ENCODE measurements at regions not wholly inside any gene's neighbourhood (a gene's known extent, or its start where the extent isn't known, plus 50 kb on each side); places are given as distances from the start of the nearest gene placed in this dataset.
"Not testable (repeated sequence)": the region's sequence is repeated elsewhere in the genome, so short reads cannot be mapped to it uniquely, and the experiment has no call there.

- Histone ChIP-seq H3K4me3 (no peak overlapping the region), H3K36me3 (no peaks in the 10 kb centered on the region), H3K27ac (no peak overlapping the region), H3K9me3 (replicated peaks) (no peaks in the 10 kb centered on the region), H3K4me1 (no peaks in the 10 kb centered on the region), H3K27me3 (no peaks in the 10 kb centered on the region)
- DNase-seq = no peak
Measured at GRCh38 chr4:91812319-91812718, 491.4 kb upstream of the GRID2 start.

DNA sequence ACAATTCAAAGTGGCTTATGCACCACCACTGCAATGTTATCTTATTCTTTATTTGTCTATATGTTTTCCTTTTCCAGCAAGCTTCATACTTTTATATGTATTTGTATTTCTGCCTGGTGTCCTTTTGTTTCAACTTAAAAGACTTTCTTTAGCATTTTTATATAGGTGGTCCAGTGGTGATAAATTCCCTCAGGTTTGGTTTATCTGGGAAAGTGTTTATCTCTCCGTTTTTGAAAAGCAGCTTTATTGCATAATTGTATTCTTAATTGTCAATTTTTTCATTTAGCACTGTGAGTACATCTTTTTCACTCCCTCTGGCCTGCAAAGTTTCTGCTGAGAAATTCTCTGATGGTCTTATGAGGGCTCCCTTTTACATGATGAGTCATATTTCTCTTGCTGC is 479.0 kb upstream of the GRID2 start:
- no peak for DNase-seq
- H3K9me3 ChIP-seq (replicated peaks) = no peaks in the 10 kb centered on the region
- H3K27ac ChIP-seq = no peak overlapping the region

GRCh38 chr4:91826186-91826585 is 477.6 kb upstream of the GRID2 start:
- no peak for DNase-seq
- no peaks in the 10 kb centered on the region for H3K4me1 ChIP-seq
- H3K4me3 ChIP-seq = no peak overlapping the region
- no peaks in the 10 kb centered on the region for H3K9me3 ChIP-seq (replicated peaks)
- no peaks in the 10 kb centered on the region for H3K36me3 ChIP-seq
- no peak overlapping the region for H3K27ac ChIP-seq
- no peaks in the 10 kb centered on the region for H3K27me3 ChIP-seq

More for the DNA sequence above, 479.0 kb upstream of the GRID2 start:
- Histone ChIP-seq H3K36me3 (no peaks in the 10 kb centered on the region), H3K4me1 (no peaks in the 10 kb centered on the region), H3K4me3 (no peak overlapping the region), H3K27me3 (no peaks in the 10 kb centered on the region)

- Histone ChIP-seq H3K9me3 (replicated peaks) (no peaks in the 10 kb centered on the region), H3K4me3 (no peak overlapping the region), H3K4me1 (no peaks in the 10 kb centered on the region), H3K27ac (no peak overlapping the region), H3K36me3 (no peaks in the 10 kb centered on the region), H3K27me3 (no peaks in the 10 kb centered on the region)
- DNase-seq = no peak
Measured at GRCh38 chr4:91827914-91828313, 475.9 kb upstream of the GRID2 start.

DNA sequence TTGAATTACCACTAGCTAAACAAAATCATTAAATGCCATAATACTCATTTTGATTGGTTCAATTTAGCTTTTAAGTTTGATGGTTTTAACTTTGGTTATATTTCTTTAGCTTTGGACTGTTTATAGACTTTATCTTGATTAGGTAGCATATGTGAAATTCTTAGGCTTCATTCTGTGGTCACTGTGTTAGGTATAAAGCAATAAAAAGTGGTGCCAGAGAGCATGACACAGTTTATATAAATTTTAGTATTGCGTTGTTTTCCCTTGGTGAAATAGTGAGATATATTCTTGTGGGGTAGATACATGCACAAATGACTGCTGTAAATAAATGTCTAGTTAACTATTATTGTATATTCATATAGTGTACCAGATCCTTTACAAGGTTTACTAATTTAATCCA is 474.2 kb upstream of the GRID2 start:
- H3K4me3 ChIP-seq = no peak overlapping the region
- no peak overlapping the region for H3K27ac ChIP-seq
- no peaks in the 10 kb centered on the region for H3K9me3 ChIP-seq (replicated peaks)
- no peaks in the 10 kb centered on the region for H3K36me3 ChIP-seq
- no peaks in the 10 kb centered on the region for H3K27me3 ChIP-seq
- DNase-seq = no peak
- no peaks in the 10 kb centered on the region for H3K4me1 ChIP-seq

DNA sequence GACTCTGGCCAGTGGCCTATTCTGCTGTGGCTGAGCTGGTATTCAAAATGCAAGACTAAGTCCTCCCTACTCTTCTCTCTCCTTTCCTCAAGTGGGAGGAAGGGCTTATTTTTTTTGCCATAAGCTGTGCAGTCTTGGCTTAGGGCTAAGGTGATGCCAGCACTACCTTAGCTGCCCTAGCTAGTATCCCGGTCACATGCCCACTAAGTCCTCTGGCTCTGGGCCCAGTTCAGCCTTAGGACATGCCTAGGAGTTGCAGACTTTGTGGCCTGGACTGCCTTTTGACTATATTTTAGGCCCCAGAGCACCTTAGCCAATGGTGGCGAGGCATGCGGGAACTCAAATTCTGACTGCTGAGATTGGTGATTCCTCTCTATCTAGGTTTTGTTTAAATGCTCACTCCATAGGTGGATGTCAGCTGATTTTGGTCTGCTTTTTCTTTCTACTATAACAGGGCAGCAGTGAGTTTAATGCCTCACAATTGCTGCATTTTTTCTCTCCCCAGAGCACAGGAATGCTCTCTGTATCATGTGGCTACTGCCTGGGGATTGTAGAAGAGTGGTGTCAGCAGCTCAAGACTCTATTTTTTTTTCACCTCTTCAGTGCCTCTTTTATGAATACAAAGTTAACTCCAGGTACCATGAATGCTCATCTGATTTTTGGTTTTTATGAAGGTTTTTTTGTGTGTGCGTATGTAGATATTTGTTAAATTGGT is 472.9 kb upstream of the GRID2 start:
- Histone ChIP-seq H3K36me3 (no peaks in the 10 kb centered on the region), H3K4me3 (no peak overlapping the region), H3K27ac (no peak overlapping the region), H3K9me3 (replicated peaks) (no peaks in the 10 kb centered on the region), H3K4me1 (no peaks in the 10 kb centered on the region), H3K27me3 (no peaks in the 10 kb centered on the region)
- DNase-seq = no peak

- Histone ChIP-seq H3K9me3 (replicated peaks) (no peaks in the 10 kb centered on the region), H3K27me3 (no peaks in the 10 kb centered on the region), H3K27ac (no peak overlapping the region), H3K4me1 (no peaks in the 10 kb centered on the region), H3K36me3 (no peaks in the 10 kb centered on the region), H3K4me3 (no peak overlapping the region)
- no peak for DNase-seq
Measured at GRCh38 chr4:91837608-91838029, 466.1 kb upstream of the GRID2 start.

DNA sequence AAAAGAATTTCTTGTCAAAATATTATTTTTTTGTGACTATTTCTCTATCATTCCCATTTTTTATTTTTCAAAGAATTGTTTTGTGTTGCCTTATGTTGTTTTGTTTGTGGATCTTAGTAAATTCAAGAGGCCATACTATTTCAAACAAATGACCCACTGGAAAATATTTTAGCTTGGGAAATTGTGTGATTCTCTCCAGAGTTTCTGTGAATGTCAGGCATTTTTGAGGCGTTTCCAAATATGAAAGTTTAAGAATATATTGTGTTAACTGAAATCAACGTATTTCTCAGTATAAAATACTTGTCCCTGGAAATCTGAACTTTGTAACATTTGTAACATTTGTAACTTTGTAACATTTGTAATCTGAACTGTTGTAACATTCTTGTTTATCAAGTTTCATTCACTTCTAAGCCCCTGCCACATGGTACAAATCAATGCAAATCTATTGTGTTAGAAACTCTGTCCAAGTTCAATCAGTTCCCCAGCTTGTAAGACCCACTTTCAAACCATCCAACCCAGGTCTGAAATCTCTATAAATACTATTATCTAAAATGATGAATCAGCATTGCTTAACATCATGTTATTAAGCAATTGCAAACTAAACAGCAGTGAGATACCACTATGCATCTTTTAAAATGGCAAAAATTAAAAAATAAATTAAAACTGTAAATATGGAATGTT is 465.4 kb upstream of the GRID2 start:
- no peak overlapping the region for H3K4me3 ChIP-seq
- no peaks in the 10 kb centered on the region for H3K4me1 ChIP-seq
- H3K36me3 ChIP-seq = no peaks in the 10 kb centered on the region
- no peak overlapping the region for H3K27ac ChIP-seq
- no peaks in the 10 kb centered on the region for H3K27me3 ChIP-seq
- DNase-seq = no peak
- no peaks in the 10 kb centered on the region for H3K9me3 ChIP-seq (replicated peaks)

DNA sequence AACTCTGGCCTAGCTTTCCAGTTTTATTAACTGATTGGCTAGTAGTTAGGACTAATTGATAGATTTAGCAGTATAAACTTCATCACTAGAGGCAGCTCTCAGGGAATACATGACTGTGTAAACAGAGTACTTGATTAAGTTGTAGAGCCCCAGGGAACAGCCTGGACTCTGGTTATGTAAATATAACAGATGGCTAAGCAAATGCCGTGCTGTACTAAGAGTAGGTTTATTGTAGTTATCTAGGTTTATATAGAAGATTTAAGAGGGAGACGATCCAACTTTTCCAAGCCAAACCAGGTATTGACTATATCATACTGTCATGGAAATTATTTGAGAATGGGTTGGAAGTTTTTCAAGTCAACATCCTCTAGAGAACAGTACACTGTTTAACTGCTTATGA is 463.4 kb upstream of the GRID2 start:
- Histone ChIP-seq H3K9me3 (replicated peaks) (no peaks in the 10 kb centered on the region), H3K4me3 (no peak overlapping the region), H3K36me3 (no peaks in the 10 kb centered on the region), H3K27ac (no peak overlapping the region), H3K27me3 (no peaks in the 10 kb centered on the region), H3K4me1 (no peaks in the 10 kb centered on the region)
- DNase-seq = peak in 1 of 2 experiments; percentile 11

DNA sequence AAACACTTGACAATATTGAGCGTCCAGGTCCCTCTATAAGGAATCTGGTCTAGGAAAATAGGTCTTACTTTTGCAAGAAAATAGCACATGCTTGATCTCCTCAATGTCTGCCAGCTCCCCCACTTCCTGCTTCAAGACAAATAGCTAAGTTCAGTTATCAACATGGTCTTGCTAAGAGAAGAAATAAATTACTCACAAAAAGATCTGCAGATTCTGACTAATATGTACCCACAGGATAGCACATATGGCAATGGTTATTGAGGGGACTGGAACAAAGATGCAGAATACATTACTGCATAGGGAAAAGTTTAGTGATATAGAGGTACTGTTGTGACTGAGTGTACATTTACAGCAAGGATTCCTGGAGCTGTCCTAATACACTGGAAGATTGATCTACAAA is 457.5 kb upstream of the GRID2 start:
- Histone ChIP-seq H3K27ac (no peak overlapping the region), H3K36me3 (no peaks in the 10 kb centered on the region), H3K9me3 (replicated peaks) (no peaks in the 10 kb centered on the region), H3K4me1 (no peaks in the 10 kb centered on the region), H3K27me3 (no peaks in the 10 kb centered on the region), H3K4me3 (no peak overlapping the region)
- no peak for DNase-seq

DNA sequence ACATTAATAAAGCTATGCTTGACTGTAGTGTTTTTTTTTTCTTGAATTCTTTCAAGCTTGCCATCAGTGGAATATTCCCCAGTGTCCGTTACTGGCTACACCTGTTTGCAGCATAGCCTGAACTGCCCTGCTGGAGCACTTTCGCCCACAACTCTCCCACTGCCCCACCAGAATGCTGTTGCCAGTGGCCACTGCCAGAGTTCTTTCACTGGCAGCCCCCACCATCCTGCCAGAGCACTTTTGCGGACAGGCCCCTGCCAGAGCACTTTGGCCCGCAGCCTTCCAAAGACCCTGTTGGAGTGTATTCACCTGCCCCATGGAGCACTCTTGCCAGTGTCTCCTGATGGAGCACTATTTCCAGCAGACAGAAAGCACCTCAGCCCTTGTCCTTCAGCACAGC is 452.3 kb upstream of the GRID2 start:
- H3K9me3 ChIP-seq (replicated peaks) = no peaks in the 10 kb centered on the region
- no peak overlapping the region for H3K27ac ChIP-seq
- no peaks in the 10 kb centered on the region for H3K36me3 ChIP-seq
- no peak for DNase-seq
- H3K4me1 ChIP-seq = no peaks in the 10 kb centered on the region
- H3K4me3 ChIP-seq = no peak overlapping the region
- H3K27me3 ChIP-seq = no peaks in the 10 kb centered on the region

- Histone ChIP-seq H3K9me3 (replicated peaks) (no peaks in the 10 kb centered on the region), H3K27ac (no peak overlapping the region), H3K4me1 (no peaks in the 10 kb centered on the region), H3K36me3 (no peaks in the 10 kb centered on the region), H3K4me3 (no peak overlapping the region), H3K27me3 (no peaks in the 10 kb centered on the region)
- DNase-seq = no peak
Measured at GRCh38 chr4:91887926-91888325, 415.8 kb upstream of the GRID2 start.

- H3K36me3 ChIP-seq; H3K4me1 ChIP-seq; H3K27ac ChIP-seq; H3K9me3 ChIP-seq (replicated peaks); H3K27me3 ChIP-seq; DNase-seq; H3K4me3 ChIP-seq: not testable (repeated sequence)
Measured at GRCh38 chr4:91891217-91891616, 412.5 kb upstream of the GRID2 start.

DNA sequence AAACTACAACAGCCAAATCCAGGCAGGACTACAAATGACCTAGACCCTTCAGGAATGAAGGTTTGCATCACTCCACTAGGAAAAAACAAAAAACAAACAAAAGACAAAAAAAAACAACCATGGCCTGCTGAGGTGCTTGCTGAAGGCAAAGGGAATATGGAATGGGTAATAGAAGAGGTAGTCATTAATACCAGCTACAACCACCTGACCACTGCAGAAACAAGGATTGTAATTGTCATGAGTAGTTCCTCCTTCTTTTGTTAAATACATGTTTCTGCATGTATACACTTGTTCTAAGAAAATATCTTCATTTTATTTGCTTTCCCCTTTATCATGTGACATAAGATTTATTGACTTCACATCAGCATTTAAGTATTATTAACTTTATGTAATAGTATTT is 409.8 kb upstream of the GRID2 start:
- no peaks in the 10 kb centered on the region for H3K36me3 ChIP-seq
- peaks cover 7% of the 10 kb centered on the region; the same call in 1 of the 2 replicates for H3K27me3 ChIP-seq
- no peaks in the 10 kb centered on the region for H3K4me1 ChIP-seq
- no peak overlapping the region for H3K27ac ChIP-seq
- DNase-seq = no peak
- no peak overlapping the region for H3K4me3 ChIP-seq
- no peaks in the 10 kb centered on the region for H3K9me3 ChIP-seq (replicated peaks)

GRCh38 chr4:91904556-91904955 is 399.2 kb upstream of the GRID2 start:
- Histone ChIP-seq H3K4me1 (no peaks in the 10 kb centered on the region), H3K27me3 (no peaks in the 10 kb centered on the region), H3K4me3 (no peak overlapping the region), H3K9me3 (replicated peaks) (no peaks in the 10 kb centered on the region), H3K27ac (no peak overlapping the region), H3K36me3 (no peaks in the 10 kb centered on the region)
- DNase-seq = no peak

- no peaks in the 10 kb centered on the region for H3K27me3 ChIP-seq
- H3K4me3 ChIP-seq = no peak overlapping the region
- no peak for DNase-seq
- H3K4me1 ChIP-seq = no peaks in the 10 kb centered on the region
- H3K9me3 ChIP-seq (replicated peaks) = no peaks in the 10 kb centered on the region
- H3K27ac ChIP-seq = no peak overlapping the region
- no peaks in the 10 kb centered on the region for H3K36me3 ChIP-seq
Measured at GRCh38 chr4:91909963-91910362, 393.8 kb upstream of the GRID2 start.
